ENCODE measurements at regions not wholly inside any gene's neighbourhood (a gene's known extent, or its start where the extent isn't known, plus 50 kb on each side); places are given as distances from the start of the nearest gene placed in this dataset.

GRCh38 chr7:48760528-48761265 is 163.7 kb upstream of the CDC14C start:
- H4K8ac ChIP-seq (replicated peaks; ENCODE audit: insufficient read length, low read depth, low read length) = no peak overlapping the region

More at GRCh38 chr7:48760528-48761265, 163.7 kb upstream of the CDC14C start:
- Mint-ChIP-seq H3K36me3 (ENCODE audit: insufficient read depth in 1 of 3, low read depth in 3 of 3) (peaks cover 0 to 5% (median 1%) of the 10 kb centered on the region in 3 experiments; a peak in 2 of 7 replicates), H3K9me3 (peaks cover 6 to 10% of the 10 kb centered on the region in 2 experiments), H3K27ac (no peak overlapping the region), H3K4me1 (peaks cover 4% of the 10 kb centered on the region in 2 experiments), H3K27me3 (ENCODE audit: low read depth) (no peaks in the 10 kb centered on the region), H3K4me3 (no peak overlapping the region)
- Histone ChIP-seq H3K4me2 (ENCODE audit: insufficient read depth, insufficient read length, low read length) (no peak overlapping the region), H3K79me2 (ENCODE audit: insufficient read depth, low read length) (0 out of 2 replicates have a peak, but pooled peaks cover 1% of the 10 kb centered on the region), H3K14ac (ENCODE audit: insufficient read depth, low read length) (no peak overlapping the region), H3K18ac (ENCODE audit: insufficient read length, low read depth, low read length) (no peak overlapping the region), H4K91ac (ENCODE audit: insufficient read length, low read depth, low read length) (no peak overlapping the region), H2BK12ac (ENCODE audit: insufficient read length, low read depth, low read length) (no peak overlapping the region), H2BK120ac (ENCODE audit: low read depth, low read length, poor library complexity, severe bottlenecking) (no peak overlapping the region), H4K5ac (ENCODE audit: insufficient read length, low read depth, low read length) (no peak overlapping the region), H3K79me1 (ENCODE audit: insufficient read depth, low read depth, low read length, poor library complexity, severe bottlenecking) (no peaks in the 10 kb centered on the region), H2AFZ (ENCODE audit: low read length) (no peak overlapping the region), H2BK15ac (ENCODE audit: low read depth, low read length) (no peak overlapping the region), H3K4me1 (ENCODE audit: insufficient read depth, low read length) (no peaks in the 10 kb centered on the region), H2BK20ac (ENCODE audit: low read depth, low read length, poor library complexity, severe bottlenecking) (no peak overlapping the region), H2AK5ac (ENCODE audit: insufficient read length, low read length) (no peak overlapping the region), H3K4ac (ENCODE audit: low read depth, low read length) (no peak overlapping the region), H3K9me3 (ENCODE audit: control insufficient read depth, low read depth, low read length) (no peaks in the 10 kb centered on the region), H3K9ac (ENCODE audit: extremely low read depth, insufficient read length, low read length) (no peak overlapping the region), H3K56ac (ENCODE audit: insufficient read length, low read depth, low read length) (no peak overlapping the region), H3K23ac (ENCODE audit: insufficient read length, low read depth, low read length) (no peak overlapping the region), H2BK5ac (ENCODE audit: insufficient read length, low read length) (no peak overlapping the region), H3T11ph (ENCODE audit: low read length) (no peak overlapping the region), H3K27me3 (ENCODE audit: insufficient read depth, low read length) (no peaks in the 10 kb centered on the region), H3K27ac (ENCODE audit: insufficient read length, low read depth, low read length) (no peak overlapping the region), H3K23me2 (ENCODE audit: insufficient read length, low read depth, low read length, poor library complexity, severe bottlenecking) (no peaks in the 10 kb centered on the region), H4K20me1 (ENCODE audit: control insufficient read depth, insufficient read depth, insufficient read length) (no peaks in the 10 kb centered on the region)
- TF ChIP-seq CTCF (conservative IDR thresholded peaks at IDR 0.05) = no peak
- WGBS (ENCODE audit: extremely low coverage, insufficient read length, low lambda C conversion rate) = no CpG with 5 or more reads among the region's 5 CpGs
- no peak for DNase-seq

Measured in H9 (cell line).